H1 (cell line): ENCODE measurements at regions not wholly inside any gene's neighbourhood (a gene's known extent, or its start where the extent isn't known, plus 50 kb on each side); places are given as distances from the start of the nearest gene placed in this dataset.

Source experiments
- CTCF ChIA-PET: fragments of 300-600 bp; sonication (Branson Sonifier 250); formaldehyde crosslinking; loops from one replicate; lab custom pipeline; 2021; ENCODE audit not compliant: partially characterized antibody; lab: Charles Lee
- POLR2A ChIA-PET: fragments of 300-600 bp; sonication (Branson Sonifier 250); formaldehyde crosslinking; loops from one replicate; lab custom pipeline; 2021; ENCODE audit warnings: inconsistent platforms; ENCODE audit not compliant: partially characterized antibody; lab: Charles Lee
- DNase-seq, 2 experiments: peaks; one replicate each; pipeline versions ENCODE4 v3.0.0 to v3.0.0-alpha.2; 2010 to 2022; ENCODE audit warnings: low spot score in 2 of 2, low read depth in 1 of 2, mixed read lengths in 1 of 2
- FAIRE-seq: peaks from 2 replicates; lab custom pipeline; 2011; peaks lifted over from hg19 to GRCh38; lab: Jason Lieb, UNC
- H2AFZ ChIP-seq: 2 replicates; pipeline ENCODE4 v1.8.1; 2012; ENCODE audit warnings: low read length, inconsistent platforms
- H2AK5ac ChIP-seq: 2 replicates; pipeline ENCODE4 v1.6.1; 2013; ENCODE audit warnings: low read depth, low read length
- H2BK120ac ChIP-seq: replicated peaks from 2 replicates; pipeline ENCODE3; 2013; ENCODE audit warnings: low read depth, low read length, inconsistent platforms
- H2BK12ac ChIP-seq: 2 replicates; pipeline ENCODE4 v1.6.1; 2013; ENCODE audit warnings: low read depth, low read length
- H2BK15ac ChIP-seq: 2 replicates; pipeline ENCODE4 v1.6.1; 2013; ENCODE audit warnings: low read length
- H2BK20ac ChIP-seq: 2 replicates; pipeline ENCODE4 v1.6.1; 2013; ENCODE audit warnings: low read length
- H2BK5ac ChIP-seq: 2 replicates; pipeline ENCODE4 v1.6.1; 2013; ENCODE audit warnings: low read depth, low read length
- H3K14ac ChIP-seq: 2 replicates; pipeline ENCODE4 v1.6.1; 2013; ENCODE audit warnings: inconsistent platforms; ENCODE audit not compliant: insufficient read length
- H3K18ac ChIP-seq: 2 replicates; pipeline ENCODE4 v1.6.1; 2013; ENCODE audit warnings: low read length; ENCODE audit errors: extremely low read depth
- H3K23ac ChIP-seq: 2 replicates; pipeline ENCODE4 v1.6.1; 2013; ENCODE audit warnings: inconsistent platforms; ENCODE audit not compliant: insufficient read length
- H3K23me2 ChIP-seq: 2 replicates; pipeline ENCODE4 v1.6.1; 2013; ENCODE audit warnings: low read depth, low read length
- H3K27ac ChIP-seq: 2 replicates; pipeline ENCODE4 v1.6.1; 2011; ENCODE audit warnings: low read depth, low read length, inconsistent platforms
- H3K27me3 ChIP-seq, 4 experiments: replicated peaks in 1 of 4; 1 replicate in 1 of 4; 2 replicates in 3 of 4; pipeline versions ENCODE4 v1.6.1 to v1.8.1; 2011 to 2013; ENCODE audit warnings: low read length in 3 of 4, mild to moderate bottlenecking in 3 of 4, inconsistent platforms in 2 of 4, mixed read lengths in 2 of 4, moderate library complexity in 1 of 4; ENCODE audit not compliant: control insufficient read depth in 3 of 4, insufficient read depth in 3 of 4; ENCODE audit errors: extremely low read depth in 1 of 4
- H3K36me3 ChIP-seq, 4 experiments: 2 replicates each; pipeline versions ENCODE4 v1.6.1 to v1.8.1; 2011 to 2013; ENCODE audit warnings: mild to moderate bottlenecking in 4 of 4, low read length in 3 of 4, moderate library complexity in 2 of 4, control low read depth in 1 of 4, inconsistent platforms in 1 of 4; ENCODE audit not compliant: insufficient read depth in 4 of 4, control insufficient read depth in 2 of 4
- H3K4ac ChIP-seq: replicated peaks from 2 replicates; pipeline ENCODE3; 2013; ENCODE audit warnings: low read length, low read depth, mixed read lengths, inconsistent platforms; ENCODE audit not compliant: insufficient read length
- H3K4me1 ChIP-seq, 4 experiments: replicated peaks in 1 of 4; 1 replicate in 1 of 4; 2 replicates in 3 of 4; pipeline versions ENCODE4 v1.6.1 to v1.8.1; 2011 to 2013; ENCODE audit warnings: low read length in 3 of 4, inconsistent platforms in 2 of 4, mixed read lengths in 1 of 4; ENCODE audit not compliant: insufficient read depth in 4 of 4, control insufficient read depth in 3 of 4
- H3K4me2 ChIP-seq, 2 experiments: 2 replicates each; pipeline versions ENCODE4 v1.6.1 to v1.8.1; 2011 to 2013; ENCODE audit warnings: low read depth in 2 of 2, low read length in 2 of 2, control low read depth in 1 of 2, inconsistent platforms in 1 of 2, mild to moderate bottlenecking in 1 of 2; ENCODE audit not compliant: insufficient read depth in 1 of 2
- H3K4me3 ChIP-seq, 4 experiments: fragments of 200-600, 300-600 bp in 1 of 4; sonication (generic), shearing (Covaris generic), sonication (Bioruptor Twin) in 1 of 4; 2 replicates each; pipeline versions ENCODE4 v1.5.1 to v1.8.1; 2011 to 2016; ENCODE audit warnings: low read length in 4 of 4, low read depth in 3 of 4, control low read depth in 2 of 4, inconsistent platforms in 2 of 4, mild to moderate bottlenecking in 2 of 4, mixed read lengths in 1 of 4, moderate library complexity in 1 of 4; ENCODE audit not compliant: insufficient read depth in 2 of 4; ENCODE audit errors: extremely low read depth in 1 of 4
- H3K56ac ChIP-seq: replicated peaks from 2 replicates; pipeline ENCODE3; 2013; ENCODE audit warnings: low read depth, mild to moderate bottlenecking, mixed read lengths, low read length, inconsistent platforms; ENCODE audit not compliant: insufficient read length
- H3K79me1 ChIP-seq: 2 replicates; pipeline ENCODE4 v1.6.1; 2013; ENCODE audit warnings: low read depth, low read length, control low read depth
- H3K79me2 ChIP-seq, 2 experiments: 2 replicates each; pipeline versions ENCODE4 v1.6.1 to v1.8.1; 2012 to 2013; ENCODE audit warnings: low read length in 2 of 2, mild to moderate bottlenecking in 2 of 2, inconsistent platforms in 1 of 2; ENCODE audit not compliant: insufficient read depth in 2 of 2, control insufficient read depth in 1 of 2
- H3K9ac ChIP-seq, 4 experiments: replicated peaks in 1 of 4; 1 replicate in 1 of 4; 2 replicates in 3 of 4; pipeline versions ENCODE4 v1.6.1 to v1.8.1; 2011 to 2013; ENCODE audit warnings: low read depth in 3 of 4, low read length in 3 of 4, control low read depth in 2 of 4, mild to moderate bottlenecking in 2 of 4, moderate library complexity in 2 of 4, inconsistent platforms in 1 of 4; ENCODE audit errors: extremely low read depth in 1 of 4
- H3K9me3 ChIP-seq, 2 experiments: 2 replicates each; pipeline versions ENCODE4 v1.6.1 to v1.8.1; 2012 to 2013; ENCODE audit warnings: mild to moderate bottlenecking in 2 of 2, moderate library complexity in 2 of 2, control low read depth in 1 of 2, inconsistent platforms in 1 of 2, low read depth in 1 of 2, low read length in 1 of 2, mixed read lengths in 1 of 2; ENCODE audit not compliant: insufficient read depth in 2 of 2
- H4K20me1 ChIP-seq, 2 experiments: replicated peaks in 1 of 2; 2 replicates each; pipeline versions ENCODE3 to v1.8.1; 2011 to 2013; ENCODE audit warnings: inconsistent platforms in 2 of 2, low read length in 2 of 2, mild to moderate bottlenecking in 1 of 2; ENCODE audit not compliant: insufficient read depth in 2 of 2, control insufficient read depth in 1 of 2
- H4K5ac ChIP-seq: 2 replicates; pipeline ENCODE4 v1.6.1; 2013; ENCODE audit warnings: low read length, low read depth, mixed read lengths, inconsistent platforms; ENCODE audit not compliant: insufficient read length
- H4K8ac ChIP-seq: 2 replicates; pipeline ENCODE4 v1.8.0; 2013; ENCODE audit warnings: mild to moderate bottlenecking, moderate library complexity, low read length, inconsistent platforms; ENCODE audit not compliant: insufficient read depth; ENCODE audit errors: extremely low read depth
- H4K91ac ChIP-seq: replicated peaks from 2 replicates; pipeline ENCODE3; 2013; ENCODE audit warnings: low read length, mixed read lengths, inconsistent platforms; ENCODE audit not compliant: insufficient read length
- ATF3 ChIP-seq: IDR thresholded peaks from 2 replicates; pipeline ENCODE4 v1.6.1; 2011; ENCODE audit warnings: low read depth, mild to moderate bottlenecking, low read length; ENCODE audit not compliant: insufficient read depth
- CHD2 ChIP-seq: IDR thresholded peaks from 2 replicates; pipeline ENCODE4 v1.6.1; 2012; ENCODE audit warnings: low read length, improper control_type of control experiment
- JUN ChIP-seq: IDR thresholded peaks from 2 replicates; pipeline ENCODE4 v1.6.1; 2011; ENCODE audit warnings: low read depth, mild to moderate bottlenecking, improper control_type of control experiment, low read length
- KDM5A ChIP-seq: fragments of 200-600 bp; IDR thresholded peaks from 2 replicates; pipeline ENCODE4 v1.7.1; 2012; ENCODE audit warnings: mild to moderate bottlenecking, low read length, inconsistent platforms, mixed read lengths
- NANOG ChIP-seq: IDR thresholded peaks from 2 replicates; pipeline ENCODE4 v1.6.1; 2011; ENCODE audit warnings: low read length, low read depth, mild to moderate bottlenecking, inconsistent platforms; ENCODE audit not compliant: insufficient read depth, poor library complexity, severe bottlenecking
- PHF8 ChIP-seq: fragments of 200-600 bp; sonication (generic); conservative IDR thresholded peaks from 2 replicates; pipeline ENCODE4 v1.7.1; 2012; ENCODE audit warnings: low read depth, mild to moderate bottlenecking, inconsistent platforms, low read length, moderate library complexity
- POLR2A ChIP-seq, 2 experiments: IDR thresholded peaks; 1 replicate in 1 of 2; 2 replicates in 1 of 2; pipeline ENCODE4 v1.6.1; 2011; ENCODE audit warnings: low read depth in 2 of 2, low read length in 2 of 2, mild to moderate bottlenecking in 2 of 2; ENCODE audit errors: control extremely low read depth in 1 of 2
- RBBP5 ChIP-seq: IDR thresholded peaks from 2 replicates; pipeline ENCODE4 v1.7.1; 2012; ENCODE audit warnings: low read depth, mild to moderate bottlenecking, inconsistent platforms, low read length, moderate library complexity, borderline replicate concordance
- SIRT6 ChIP-seq: IDR thresholded peaks from one replicate; pipeline ENCODE4 v1.7.1; 2012; ENCODE audit warnings: low read length, inconsistent platforms
- SP2 ChIP-seq: IDR thresholded peaks from 2 replicates; pipeline ENCODE4 v1.6.1; 2012; ENCODE audit warnings: mild to moderate bottlenecking, low read length, inconsistent platforms
- TAF1 ChIP-seq: IDR thresholded peaks from 2 replicates; pipeline ENCODE4 v1.6.1; 2011; ENCODE audit warnings: mild to moderate bottlenecking, low read depth, low read length
- TBP ChIP-seq: IDR thresholded peaks from 2 replicates; pipeline ENCODE4 v1.6.1; 2011; ENCODE audit warnings: low read depth, low read length, improper control_type of control experiment
- TEAD4 ChIP-seq: IDR thresholded peaks from 2 replicates; pipeline ENCODE4 v1.6.1; 2012; ENCODE audit warnings: low read depth, low read length, inconsistent platforms, mixed read lengths
- WGBS, 2 experiments: shearing (Covaris generic) in 1 of 2; methylation state at CpG; one replicate each; pipeline versions ENCODE4 v1.1.6 to v1.1.7; 2013 to 2015; ENCODE audit warnings: low lambda C conversion rate in 2 of 2, mixed read lengths in 2 of 2, inconsistent platforms in 1 of 2, low coverage in 1 of 2, missing lambda C conversion rate in 1 of 2; ENCODE audit not compliant: insufficient replicate concordance in 2 of 2, insufficient coverage in 1 of 2, insufficient read length in 1 of 2; ENCODE audit errors: extremely low coverage in 1 of 2, missing lambda C conversion rate in 1 of 2; 5-methylcytosine and 5-hydroxymethylcytosine counted together

GRCh38 chr4:135382280-135382959 is 1180.8 kb upstream of the PABPC4L start:
- Histone ChIP-seq H2BK15ac (no peak overlapping the region; the same call in 1 of the 2 replicates), H3K9ac (no peak overlapping the region), H2BK5ac (peak overlapping the region; percentile 69; the same call in 1 of the 2 replicates), H4K5ac (peak overlapping the region; percentile 67), H3K4me1 (peaks cover 0 to 16% (median 3%) of the 10 kb centered on the region in 4 experiments; a peak in 3 of 7 replicates), H4K8ac (no peak overlapping the region), H3K18ac (no peak overlapping the region), H4K91ac (peak overlapping the region; percentile 56), H3K79me1 (no peaks in the 10 kb centered on the region), H3K4me3 (no peak overlapping the region), H3K79me2 (no peaks in the 10 kb centered on the region), H3K27me3 (no peaks in the 10 kb centered on the region), H3K9me3 (0 out of 4 replicates have a peak, but pooled peaks cover 0 to 2% of the 10 kb centered on the region in 2 experiments), H2BK120ac (peak overlapping the region; percentile 59), H3K56ac (no peak overlapping the region), H3K4me2 (no peak overlapping the region), H4K20me1 (no peaks in the 10 kb centered on the region), H3K23me2 (no peaks in the 10 kb centered on the region; the same call in 1 of the 2 replicates), H2BK20ac (peak overlapping the region; percentile 82; the same call in 1 of the 2 replicates), H3K14ac (no peak overlapping the region), H3K27ac (no peak overlapping the region), H2AFZ (no peak overlapping the region; the same call in 1 of the 2 replicates), H3K4ac (peak overlapping the region; percentile 40), H2BK12ac (peak overlapping the region; percentile 88; the same call in 1 of the 2 replicates), H3K36me3 (peaks cover 0 to 3% (median 0%) of the 10 kb centered on the region in 4 experiments; a peak in 1 of 8 replicates), H3K23ac (no peak overlapping the region), H2AK5ac (no peak overlapping the region)
- DNase-seq = peak in 1 of 2 experiments; percentile 46
- ChIA-PET POLR2A (no interaction called here), CTCF (interaction anchor here (1.2 to 3.6 kb wide), 2 partner anchors 10 to 39 kb away, joined by 3 to 27 read pairs; no protein-coding TSS in a partner anchor)
- 71% methylated on average over 7 of the region's 7 CpGs; no CpG with 5 or more reads in 1 of the 2 experiments for WGBS, 2 experiments
- FAIRE-seq = no peak
- TF ChIP-seq KDM5A (no peak), ATF3 (no peak), TEAD4 (no peak), SP2 (no peak), TAF1 (no peak), JUN (no peak), POLR2A (IDR thresholded peaks at IDR 0.05; ENCODE audit: control extremely low read depth in 1 of 2, low read depth in 2 of 2, low read length in 2 of 2) (no peak), CHD2 (no peak), TBP (no peak), PHF8 (no peak), SIRT6 (no peak), NANOG (no peak), RBBP5 (no peak)
